ELF-1 (cell line): ENCODE measurements at regions not wholly inside any gene's neighbourhood (a gene's known extent, or its start where the extent isn't known, plus 50 kb on each side); places are given as distances from the start of the nearest gene placed in this dataset.
"Not testable (repeated sequence)": the region's sequence is repeated elsewhere in the genome, so short reads cannot be mapped to it uniquely, and the experiment has no call there.

Source experiments
- DNase-seq: peaks from one replicate; pipeline ENCODE4 v3.0.0-alpha.2; 2016; ENCODE audit warnings: low read depth, low spot score

DNA sequence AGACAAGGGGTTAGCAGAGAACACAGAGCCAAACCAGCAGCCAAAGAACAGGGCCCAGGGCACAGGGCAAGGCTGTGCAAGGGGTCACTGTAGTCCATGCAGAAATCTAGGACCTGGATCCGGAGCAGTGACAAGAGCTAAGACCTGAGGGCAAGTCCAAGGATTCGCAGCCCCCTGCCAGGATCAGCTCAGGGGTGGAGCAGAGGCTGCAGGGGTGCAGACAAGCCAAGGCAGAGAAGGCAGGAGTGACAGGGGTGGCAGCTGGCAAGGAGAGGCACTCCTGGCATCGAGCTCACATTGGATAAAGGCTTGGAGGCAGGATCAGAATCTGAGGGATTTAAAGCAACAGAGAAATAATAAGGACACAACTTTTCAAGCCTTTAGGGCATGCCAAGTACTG, 80.7 kb upstream of the NANOS1 start:
- no peak for DNase-seq

DNA sequence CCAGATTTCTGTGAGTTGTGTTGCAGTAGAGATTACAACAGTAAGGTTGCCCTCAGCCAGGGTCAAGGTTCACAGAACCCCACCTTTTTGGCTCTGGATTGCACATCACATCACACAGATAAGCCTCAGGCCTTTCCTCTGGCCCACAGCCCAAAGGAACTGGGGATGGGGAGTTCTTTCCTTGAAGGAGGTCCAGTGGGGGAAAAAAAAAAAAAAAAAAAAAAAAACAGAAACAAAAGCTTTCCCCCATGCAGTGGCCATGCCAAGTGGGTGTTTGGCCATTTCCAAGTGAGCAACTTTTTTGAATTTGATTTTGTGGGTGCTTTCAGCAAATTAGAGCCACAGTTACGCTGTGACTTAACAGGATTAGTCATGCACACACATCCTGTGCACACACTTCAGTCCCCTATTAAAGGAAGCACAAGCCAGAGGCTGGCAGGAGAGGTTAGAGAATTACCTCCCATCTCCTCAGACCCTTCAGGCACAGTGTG, 79.3 kb upstream of the NANOS1 start:
- no peak for DNase-seq

DNA sequence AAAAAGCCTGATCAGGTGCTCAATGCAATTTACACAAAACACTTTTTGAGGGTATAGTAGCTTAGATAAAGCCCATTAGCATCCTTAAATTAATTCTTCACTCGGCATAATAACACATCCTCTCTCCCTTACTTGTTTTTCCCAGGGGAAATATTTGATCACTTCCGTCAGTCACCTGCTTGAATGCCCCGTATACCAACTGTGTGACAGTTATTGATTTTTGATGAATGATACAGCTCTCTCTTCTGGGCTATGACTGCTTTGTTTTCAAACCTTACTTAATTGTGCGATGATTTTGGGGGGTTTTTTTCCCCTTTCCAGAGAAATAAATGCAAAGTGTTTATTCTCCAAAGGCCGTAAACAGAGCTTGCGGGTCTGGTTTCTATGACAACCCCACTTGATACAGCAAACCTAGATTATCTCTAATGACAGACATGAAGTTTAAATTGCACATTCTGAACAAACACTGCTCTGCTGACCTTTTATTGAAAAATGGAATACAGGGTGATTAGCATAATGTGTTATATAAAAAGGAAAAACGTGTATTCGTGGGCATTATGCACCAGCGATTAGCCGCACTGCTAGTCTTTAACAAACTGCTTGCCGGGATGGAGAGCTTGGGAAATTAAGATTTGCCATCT, 78.4 kb upstream of the NANOS1 start:
- DNase-seq = no peak

DNA sequence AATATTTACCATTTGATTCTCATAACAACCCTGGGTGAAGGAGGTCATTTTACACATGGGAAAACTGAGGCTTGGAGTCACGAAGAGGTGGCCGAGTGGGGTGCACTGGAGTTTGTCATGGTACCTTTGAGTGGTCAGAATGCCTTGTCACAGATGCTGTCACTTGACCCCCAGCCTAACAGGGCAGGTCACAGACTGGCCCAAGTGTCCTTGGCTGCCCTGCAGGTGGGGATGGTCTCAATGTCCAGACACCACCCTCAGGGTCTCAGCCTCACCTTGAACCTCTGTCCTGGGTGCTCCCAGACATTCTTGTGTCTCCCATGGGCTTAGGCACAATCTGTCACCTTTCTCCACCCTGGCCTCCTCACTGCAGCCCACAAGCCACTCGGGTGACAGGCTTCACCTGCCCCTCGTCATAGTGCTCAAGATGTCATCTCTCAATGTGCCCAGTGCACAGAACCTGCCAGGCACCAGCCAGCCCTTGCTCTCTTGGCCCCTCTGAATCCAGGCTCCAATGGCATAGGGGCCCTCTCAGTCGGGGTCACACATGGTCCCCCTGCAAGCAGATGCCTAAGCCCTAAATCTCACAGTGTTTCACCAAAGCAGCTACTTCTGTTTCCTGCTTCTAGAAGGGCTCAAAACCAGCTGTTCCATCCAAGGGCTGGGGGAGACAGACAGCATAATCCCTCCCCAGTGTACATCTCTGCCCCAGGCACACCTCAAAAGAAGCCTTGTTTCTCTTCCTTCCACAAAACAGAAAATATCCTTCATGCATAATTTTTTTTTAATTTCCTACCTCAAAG, 76.8 kb upstream of the NANOS1 start:
- DNase-seq = no peak

DNA sequence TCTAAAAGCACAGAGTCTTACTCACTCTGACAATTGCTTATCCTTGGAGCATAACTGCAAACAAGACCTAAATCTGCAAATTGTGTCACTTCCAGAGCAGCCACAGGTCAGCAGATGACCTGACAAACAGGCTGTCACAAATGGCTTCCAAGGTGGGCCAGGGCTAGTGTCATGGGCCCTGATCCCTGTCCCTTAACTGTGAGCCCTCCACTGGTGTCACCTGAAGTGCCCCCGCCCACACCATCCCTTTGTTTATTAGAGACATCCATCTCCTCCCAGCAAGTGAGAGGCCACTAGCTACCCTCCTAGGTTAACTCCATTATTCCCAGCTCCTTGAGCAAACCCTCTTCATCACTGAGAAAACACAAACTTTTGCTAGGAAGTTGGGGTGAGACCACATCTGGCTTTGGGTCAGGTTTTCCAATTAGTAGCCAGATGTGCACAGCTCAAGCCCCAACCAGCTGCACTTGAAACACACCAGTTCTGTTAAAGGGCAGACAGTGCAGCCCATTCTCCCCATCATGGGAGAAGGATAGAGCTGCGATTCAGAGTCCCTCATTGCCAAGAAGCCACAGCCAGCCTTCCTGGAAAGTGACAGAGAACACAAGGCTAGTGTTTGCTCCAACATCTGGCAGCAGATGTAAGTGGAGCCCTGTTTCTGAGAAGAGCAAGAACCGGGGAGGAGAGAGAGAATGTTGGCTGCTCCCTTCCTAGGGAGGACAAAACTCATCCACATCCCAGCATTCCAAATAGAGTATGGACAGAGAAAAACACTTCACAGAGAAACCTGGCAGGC, 75.7 kb upstream of the NANOS1 start:
- no peak for DNase-seq

DNA sequence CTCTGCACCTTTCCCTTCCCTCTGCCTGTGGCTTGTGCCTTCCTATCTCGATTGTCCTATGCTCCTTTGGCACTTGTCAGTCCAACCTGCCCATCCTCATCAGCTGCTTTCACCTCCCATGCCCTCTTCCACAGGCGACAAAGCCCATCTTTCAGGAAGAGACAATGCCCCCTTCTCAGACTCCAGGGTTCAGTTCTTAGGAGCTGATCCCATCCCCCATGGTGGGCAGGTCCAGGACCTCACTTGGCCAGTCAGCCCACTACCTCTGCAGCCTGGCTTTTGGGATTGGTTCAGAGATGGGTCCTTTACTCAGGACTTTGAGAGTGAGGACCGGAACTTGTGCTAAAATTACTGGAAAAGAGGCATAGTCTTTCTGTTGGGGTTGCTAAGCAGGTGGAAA, 74.0 kb upstream of the NANOS1 start:
- DNase-seq = no peak

DNA sequence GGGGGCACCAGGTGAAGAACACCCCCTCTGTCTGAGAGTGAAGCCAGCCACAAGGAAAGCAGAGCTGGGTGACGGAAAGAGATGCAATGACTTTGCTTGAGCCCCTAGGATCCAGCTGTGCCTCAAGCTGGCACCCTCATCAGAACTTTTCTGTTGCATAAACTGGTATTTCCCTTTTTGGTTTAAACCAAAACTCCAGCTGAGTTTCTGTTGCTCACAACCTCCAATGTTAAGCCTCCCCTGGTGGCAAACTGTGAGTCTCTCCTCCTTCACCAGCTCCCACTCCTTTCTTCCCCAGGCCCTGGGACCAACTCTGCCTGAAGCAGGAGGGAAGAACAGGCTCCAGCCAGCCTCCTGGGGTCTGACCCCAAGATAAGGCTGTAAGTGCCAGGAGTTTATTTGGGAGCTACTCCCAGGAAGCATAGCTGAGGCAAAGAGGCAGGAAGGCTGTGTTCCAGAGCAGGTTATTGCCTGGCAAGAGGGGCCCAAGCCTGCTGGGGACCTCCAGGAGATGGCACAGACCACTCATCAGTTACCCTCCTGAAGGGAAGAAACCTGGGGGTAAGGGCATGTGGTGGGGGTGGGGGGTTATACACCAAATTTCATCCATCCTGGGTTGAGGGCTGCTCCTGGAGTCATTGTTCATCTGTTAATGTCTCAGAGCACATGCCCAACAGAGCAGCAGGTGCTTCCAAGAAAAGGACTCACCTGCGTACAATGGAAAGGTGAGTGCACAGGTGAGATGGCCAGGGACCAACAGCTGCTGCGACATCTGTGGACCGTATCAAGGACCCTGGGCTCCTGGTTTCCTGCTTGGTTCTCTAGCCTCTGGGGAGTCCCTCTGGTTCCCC, 73.3 kb upstream of the NANOS1 start:
- DNase-seq = no peak

DNA sequence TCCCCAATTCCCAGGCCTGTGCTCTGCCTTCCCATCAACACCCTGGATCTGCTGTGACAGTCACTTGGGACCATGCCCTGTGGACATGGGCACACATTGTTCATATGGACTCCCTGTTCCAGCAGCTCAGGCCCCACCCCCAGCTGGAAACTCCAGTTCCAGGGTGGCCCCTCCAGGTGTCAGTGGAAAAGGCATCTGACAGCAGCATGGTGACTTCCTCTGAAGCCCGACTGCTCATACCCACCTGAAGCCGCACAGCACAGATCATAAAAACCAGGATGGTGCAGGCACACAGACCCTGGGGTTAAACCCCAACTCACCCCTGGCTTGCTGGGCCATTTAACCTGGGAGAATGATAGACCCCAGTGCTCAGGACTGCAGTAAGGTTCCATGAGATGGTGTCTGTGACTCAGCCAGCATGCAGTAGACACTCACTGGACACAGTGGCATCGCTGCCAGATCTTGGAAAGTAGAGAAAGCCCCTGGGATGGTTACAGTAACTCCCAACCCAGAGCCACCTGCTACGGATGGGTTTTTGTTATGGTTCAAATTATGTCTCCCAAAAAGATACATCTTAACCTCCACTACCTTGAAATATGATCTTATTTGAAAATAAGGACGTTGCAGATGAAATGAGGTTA, 72.6 kb upstream of the NANOS1 start:
- DNase-seq = no peak

DNA sequence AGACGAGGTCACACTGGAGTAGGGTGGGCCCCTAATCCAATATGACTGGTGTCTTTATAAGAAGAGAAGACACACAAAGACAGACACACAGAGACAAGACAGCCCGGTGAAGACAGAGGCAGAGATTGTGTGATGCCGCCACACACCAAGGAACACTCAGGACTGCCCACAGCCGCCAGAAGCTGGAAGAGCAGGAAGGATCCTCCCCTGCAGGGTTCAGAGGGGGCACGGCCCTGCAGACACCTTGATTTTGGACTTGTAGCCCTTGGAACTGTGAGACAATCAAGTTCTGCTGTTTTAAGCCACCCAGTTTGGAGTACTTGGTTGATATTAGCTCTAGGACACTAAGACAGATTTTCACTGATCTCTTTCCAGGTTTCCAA, 72.1 kb upstream of the NANOS1 start:
- DNase-seq = no peak

DNA sequence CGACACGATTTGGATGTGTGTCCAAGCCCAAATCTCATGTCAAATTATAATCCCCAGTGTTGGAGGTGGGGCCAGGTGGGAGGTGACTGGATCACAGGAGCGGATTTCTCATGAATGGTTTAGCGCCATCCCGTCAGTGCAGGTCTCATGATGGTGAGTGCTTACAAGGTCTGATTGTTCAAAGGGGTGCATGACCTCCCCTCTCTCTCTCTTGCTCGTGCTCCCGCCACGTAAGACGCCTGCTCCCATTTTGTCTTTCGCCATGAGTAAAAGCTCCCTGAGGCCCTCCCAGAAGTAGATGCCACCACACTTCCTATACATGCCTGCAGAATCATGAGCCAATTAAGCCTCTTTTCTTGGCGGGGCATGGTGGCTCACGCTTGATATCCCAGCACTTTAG, 71.5 kb upstream of the NANOS1 start:
- DNase-seq = peak; percentile 1

DNA sequence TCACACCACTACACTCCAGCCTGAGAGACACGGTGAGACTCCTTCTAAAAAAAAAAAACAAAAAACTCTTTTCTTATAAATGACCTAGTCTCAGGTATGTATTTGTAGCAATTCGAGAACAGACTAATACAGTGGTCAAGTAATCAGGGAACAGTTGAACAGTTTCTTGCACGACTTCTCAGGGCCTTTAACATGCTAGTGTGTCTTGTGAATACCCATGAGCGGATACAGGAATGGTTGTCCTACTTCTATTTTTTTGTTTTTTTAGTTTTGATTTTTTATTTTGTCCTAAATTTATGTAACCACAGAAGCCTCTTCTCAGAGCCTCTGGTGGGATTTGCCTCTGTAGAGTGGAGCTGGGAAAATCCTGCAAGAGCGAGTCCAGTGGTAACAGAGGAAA, 71.0 kb upstream of the NANOS1 start:
- DNase-seq = no peak

DNA sequence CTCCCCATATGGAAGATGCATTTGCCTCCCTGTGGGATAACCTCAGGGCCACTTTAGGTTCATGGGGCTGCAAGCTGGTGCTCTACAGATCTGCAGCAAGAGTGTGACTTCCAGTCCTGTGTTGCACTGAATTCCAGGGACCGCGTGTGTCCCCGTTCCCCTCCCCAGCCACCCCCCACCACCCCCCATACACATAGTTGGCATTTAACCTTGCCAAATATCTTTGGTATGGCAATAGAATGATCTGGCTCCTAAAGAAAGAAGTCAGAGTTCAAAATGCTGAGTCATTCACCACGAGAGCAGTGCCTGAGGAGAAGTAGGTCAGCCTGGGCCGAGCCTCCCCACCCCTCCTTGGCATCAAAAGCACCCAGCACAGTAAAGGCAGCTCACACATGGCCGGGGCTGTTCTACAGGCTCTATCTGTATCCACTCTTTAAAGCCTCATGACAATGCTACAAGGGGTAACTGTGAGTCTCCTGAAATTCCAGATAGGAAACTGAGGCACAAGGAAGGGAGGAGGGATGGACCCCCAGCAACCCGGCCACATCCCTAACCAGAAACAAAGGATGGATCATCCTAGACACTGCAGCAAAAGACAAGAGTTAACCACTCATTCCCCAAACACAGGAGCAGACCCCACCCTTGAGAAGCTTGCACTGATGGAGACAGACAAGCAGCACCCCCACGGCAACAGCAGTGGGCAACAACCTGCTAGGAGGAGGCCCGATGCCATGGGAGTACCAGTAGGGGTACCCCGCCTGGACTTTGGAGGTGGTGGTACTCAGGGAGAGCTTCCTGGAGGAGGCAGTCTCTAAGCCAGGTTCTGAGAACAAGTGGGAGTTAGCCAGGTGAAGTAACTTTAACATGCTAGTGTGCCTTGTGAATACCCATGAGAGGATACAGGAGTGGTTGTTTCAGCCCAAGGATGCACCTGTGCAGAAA, 70.3 kb upstream of the NANOS1 start:
- peak; percentile 48 for DNase-seq

DNA sequence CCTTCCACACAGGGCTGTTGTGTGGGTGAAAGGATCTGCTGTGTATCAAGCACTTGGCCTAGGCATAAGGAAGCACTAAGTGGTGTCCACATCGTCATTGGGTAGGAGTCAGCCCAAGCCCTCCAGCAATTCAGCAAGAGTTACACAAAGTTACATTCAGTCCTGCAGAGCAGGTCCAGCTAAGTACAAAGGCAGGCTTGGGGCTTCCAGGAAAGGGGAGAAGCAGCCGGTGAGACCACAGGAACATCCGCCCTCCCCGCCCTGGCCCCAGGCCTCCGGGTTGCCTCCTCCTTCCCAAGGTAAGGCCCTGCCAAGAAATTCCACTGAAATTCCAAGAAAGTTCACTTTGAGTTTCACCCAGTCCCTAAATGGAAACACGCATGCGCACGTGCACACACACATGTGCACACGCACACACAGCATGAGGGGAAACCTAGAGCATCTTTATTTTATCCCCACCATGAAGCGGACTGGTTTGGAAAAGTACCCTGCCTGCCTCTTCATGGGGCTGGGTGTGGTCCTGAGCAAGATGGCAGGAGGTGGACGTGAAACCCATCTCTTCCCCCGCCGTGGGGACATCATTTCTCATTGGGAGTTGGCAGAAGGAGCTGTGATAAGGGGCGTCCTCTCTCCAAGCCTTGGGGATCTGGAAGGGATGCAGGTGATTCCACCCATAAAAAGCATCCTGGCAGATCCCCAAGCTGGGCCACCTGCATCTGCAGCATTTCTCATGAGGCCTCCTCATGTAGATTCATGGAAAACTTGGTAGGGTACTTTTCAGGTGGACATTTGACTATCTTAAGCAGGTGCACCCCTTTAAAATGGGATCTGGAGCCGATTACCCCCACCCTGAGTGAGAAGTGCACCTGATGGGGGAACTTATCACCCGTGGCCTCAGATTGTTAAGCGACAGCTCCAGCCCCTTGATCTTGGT, 69.1 kb upstream of the NANOS1 start:
- peak; percentile 78 for DNase-seq

DNA sequence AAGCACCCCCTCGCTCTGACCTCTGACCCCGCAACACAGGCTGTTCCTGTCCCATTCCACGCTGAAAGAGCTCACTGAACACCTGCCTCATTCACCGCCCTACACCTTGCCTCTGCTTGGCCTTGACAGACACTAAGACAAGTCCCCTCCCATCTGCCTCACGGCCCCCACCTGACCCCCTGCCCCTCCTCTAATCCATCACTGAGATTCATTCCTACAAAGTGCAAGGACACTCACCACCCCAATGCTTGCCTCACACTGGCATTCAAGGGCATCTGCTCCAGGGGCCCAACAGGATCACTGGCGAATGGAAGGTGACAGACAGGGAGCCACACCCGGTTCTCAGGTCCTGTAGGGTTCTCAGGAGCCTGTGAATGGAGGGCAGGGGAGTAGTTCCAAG, 68.1 kb upstream of the NANOS1 start:
- peak; percentile 0 for DNase-seq

DNA sequence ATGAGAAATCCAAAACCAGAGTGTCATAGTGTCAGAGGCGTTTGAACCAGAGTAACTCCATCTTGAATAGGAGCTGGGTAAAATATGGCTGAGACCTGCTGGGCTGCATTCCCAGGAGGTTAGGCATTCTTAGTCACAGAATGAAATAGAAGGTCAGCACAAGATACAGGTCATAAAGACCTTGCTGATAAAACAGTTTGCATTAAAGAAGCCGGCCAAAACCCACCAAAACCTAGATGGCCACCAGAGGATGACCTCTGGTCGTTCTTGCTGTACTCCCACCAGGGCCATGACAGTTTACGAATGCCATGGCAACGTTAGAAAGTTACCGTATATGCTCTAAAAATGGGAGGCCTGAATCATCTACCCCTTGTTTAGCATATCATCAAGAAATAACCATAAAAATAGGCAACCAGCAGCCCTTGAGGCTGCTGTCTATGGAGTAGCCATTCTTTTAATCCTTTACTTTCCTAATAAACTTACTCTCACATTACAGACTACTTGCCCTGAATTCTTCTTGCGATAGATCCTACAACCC, 67.1 kb upstream of the NANOS1 start:
- DNase-seq = peak; percentile 2

DNA sequence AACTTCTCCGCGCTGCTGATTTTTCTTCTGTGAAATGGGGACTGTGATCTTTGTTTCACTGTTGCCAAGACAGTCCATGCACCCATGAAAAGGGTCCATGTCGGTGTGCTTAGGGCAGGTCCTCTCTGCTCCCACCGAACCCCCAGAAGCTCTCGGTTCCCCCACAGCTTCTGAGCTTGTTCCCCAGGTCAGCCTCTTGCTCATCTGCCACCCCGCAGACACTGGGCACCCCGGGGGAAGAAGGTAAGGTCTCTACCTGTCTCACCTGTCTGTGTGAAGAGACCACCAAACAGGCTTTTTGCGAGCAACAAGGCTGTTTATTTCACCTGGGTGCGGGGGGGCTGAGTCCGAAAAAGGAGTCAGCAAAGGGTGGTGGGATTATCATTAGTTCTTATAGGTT, 66.2 kb upstream of the NANOS1 start:
- no peak for DNase-seq

DNA sequence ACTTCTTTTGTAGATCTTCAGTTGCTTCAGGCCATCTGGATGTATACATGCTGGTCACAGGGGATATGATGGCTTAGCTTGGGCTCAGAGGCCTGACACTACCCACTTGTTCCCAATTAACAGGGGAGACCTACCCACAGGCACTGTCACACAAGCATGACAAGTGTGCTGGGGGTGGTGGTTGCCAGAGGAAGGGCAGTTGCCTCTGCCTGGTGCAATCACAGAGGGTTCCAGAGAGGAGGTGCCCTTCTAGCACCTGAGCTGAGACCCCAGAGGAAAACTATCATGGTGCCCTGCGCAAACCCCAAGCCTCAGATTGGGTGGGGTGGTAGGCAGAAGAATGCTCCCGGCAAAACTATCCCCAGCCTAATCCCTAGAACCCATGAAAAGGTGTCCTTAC, 65.6 kb upstream of the NANOS1 start:
- DNase-seq = no peak

DNA sequence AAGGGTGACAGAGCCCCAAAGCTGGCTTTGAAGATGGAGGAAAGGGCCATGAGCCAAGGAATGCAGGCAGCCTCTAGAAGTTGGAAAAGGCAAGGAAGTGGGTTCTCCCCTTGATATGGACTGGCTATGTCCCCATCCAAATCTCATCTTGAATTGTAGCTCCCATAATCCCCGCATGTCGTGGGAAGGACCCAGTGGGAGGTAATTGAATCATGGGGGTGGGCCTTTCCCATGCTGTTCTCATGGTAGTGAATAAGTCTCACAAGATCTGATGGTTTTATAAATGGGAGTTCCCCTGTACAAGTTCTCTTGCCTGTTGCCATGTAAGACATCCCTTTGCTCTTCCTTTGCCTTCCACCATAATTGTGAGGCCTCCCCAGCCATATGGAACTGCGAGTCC, 65.0 kb upstream of the NANOS1 start:
- DNase-seq = not testable (repeated sequence)

DNA sequence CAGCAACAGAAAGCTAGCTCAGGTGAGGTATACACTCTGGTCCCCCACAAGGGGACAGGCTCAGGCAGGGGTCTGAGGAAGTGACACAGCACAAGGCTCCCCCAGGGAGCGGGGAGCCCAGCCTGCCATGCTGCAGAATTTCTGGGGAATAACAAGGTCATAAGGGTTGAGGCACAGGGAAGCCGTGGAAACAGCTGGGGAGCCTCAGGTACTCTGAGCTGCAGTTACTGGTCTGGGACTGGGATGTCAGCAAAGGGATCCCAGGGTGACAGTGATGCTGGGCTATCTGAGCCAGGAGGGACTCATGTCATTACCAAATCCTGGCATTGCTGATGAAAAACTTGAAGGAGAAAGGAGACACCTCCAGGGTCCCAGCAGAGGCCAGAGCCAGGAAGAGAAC, 64.4 kb upstream of the NANOS1 start:
- DNase-seq = no peak
